GM21786 (cell line): ENCODE measurements at regions not wholly inside any gene's neighbourhood (a gene's known extent, or its start where the extent isn't known, plus 50 kb on each side); places are given as distances from the start of the nearest gene placed in this dataset.

ENCODE experiments used
- ATAC-seq: cut with Tn5 transposase; IDR thresholded peaks from one replicate; pipeline ENCODE4 v1.9.1; 2021; ENCODE audit not compliant: unreplicated experiment

DNA sequence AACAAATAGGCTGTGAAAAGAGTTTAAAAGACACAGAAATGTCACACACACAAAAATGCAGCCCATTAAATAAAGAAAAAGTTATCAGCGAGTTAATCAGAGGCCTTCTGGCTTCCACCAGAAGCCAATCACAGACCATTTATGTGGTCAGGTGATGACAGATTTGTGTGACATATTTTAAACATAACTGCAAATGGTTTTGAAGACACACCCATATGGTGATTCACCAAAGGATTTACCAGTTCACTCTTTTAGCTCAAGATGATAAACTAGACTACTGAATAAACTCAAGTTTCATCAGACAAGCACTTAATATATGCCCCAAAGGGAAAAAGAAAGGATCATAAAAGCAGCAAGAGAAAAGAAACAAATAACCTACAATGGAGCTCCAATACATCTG lies 181.2 kb downstream of the SPANXN4 start:
- no peak for ATAC-seq

DNA sequence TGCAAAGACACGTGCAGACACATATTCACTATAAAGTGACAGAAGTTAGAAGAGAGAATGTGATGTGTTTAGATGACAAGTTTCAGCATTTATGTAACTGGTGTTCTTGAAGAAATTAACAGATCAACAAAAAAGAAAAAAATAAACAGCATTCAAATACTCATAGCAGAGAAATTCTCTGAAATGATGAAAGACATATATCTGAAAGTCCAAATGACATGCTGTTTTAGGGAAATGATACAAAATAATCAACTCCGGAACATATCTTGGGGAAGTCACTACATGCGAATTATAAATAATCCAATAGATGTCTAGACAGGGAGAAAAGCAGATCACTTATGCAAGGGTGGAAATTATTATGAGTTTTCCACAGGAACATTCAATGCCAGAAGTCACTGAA lies 146.0 kb downstream of the SPANXN4 start:
- ATAC-seq, result no peak

DNA sequence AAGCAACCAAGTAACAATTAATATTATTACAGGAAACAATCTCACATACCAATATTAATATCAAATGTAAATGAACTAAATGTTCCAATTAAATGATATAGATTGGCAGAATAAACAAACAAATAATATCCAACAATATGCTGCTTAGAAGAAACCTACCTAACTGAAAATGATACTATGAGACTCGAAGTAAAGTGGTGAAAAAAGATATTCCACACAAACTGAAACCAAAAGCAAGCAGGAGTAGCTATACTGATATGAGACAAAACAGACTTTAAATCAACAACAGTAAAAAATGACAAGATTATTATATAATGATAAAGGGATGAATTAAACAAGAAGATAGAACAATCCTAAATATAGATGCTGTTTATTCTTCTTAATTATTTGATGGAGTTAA lies 140.1 kb downstream of the SPANXN4 start:
- no peak for ATAC-seq

DNA sequence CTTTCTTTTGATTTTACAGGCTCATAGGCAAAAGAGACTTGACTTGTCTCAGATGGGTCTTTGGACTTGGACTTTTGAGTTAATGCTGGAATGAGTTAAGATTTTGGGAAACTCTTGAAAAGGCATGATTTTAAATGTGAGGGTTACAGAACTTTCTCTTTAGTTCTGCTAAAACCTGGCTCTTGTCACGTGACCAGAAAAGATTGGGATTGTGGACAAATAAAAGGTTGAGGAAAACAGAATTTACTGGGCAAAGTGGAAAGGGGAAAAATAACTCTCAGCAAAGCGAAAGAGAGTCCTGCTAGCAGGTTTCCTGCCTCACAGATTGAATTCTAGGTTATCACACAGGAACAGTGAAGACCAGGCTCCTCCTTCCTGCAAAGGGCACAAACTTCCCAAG lies 114.0 kb downstream of the SPANXN4 start:
- no peak for ATAC-seq

DNA sequence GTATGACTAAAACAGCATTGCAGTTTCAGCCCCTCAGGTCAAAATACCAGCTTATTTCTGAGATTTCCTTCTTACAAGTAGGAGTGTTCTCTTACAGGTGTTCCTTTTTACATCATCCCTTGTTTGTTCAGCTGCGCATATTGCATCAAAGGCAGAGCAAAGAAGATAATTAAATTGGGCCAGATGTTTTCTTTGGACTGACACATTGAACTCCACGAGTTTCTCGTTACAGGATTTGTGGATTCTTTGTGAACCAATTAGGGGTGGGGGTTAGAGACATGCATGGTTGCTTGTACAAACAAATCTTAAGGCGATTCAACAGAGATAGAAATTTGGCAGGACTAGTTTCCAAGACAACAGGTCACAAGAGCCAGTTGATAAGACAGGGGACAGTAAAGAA lies 95.7 kb downstream of the SPANXN4 start:
- ATAC-seq, result no peak

DNA sequence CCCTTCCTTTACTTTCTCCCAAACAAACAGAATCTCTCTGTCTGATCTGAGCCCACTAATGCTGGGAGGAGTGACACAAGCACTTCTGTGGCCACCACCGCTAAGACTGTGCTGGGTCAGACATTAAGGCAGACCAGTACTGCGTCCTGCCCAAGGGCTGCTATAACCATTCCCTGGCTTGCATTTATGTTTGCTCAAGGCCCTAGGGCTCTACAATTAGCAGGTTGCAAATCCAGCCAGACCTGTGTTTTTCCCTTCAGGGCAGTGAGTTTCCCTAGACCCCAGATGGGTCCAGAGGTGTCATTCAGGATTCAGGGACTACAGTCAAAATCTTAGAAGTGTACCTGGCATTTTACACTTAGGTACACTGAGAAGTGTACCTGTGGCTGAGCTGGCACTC lies 89.7 kb downstream of the SPANXN4 start:
- no peak for ATAC-seq

DNA sequence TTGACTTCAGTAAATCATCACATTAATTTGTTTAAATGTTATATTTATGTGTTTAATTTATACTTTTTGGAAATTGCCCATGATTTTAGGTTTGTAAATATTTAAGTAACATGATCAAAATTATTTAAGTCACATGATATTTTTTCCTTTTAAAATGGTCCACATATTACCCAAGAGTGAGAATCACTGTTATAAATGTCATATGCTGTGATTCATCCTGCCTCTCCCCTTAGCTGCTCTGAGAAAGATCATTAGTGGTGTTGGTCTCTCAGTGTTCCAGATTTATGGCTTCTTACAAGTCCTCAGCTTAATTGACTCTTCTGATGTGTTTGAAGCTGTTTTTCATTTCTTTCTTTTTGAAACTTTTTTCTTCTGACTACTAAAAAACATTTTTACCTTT lies 70.1 kb downstream of the SPANXN4 start:
- ATAC-seq, result no peak

DNA sequence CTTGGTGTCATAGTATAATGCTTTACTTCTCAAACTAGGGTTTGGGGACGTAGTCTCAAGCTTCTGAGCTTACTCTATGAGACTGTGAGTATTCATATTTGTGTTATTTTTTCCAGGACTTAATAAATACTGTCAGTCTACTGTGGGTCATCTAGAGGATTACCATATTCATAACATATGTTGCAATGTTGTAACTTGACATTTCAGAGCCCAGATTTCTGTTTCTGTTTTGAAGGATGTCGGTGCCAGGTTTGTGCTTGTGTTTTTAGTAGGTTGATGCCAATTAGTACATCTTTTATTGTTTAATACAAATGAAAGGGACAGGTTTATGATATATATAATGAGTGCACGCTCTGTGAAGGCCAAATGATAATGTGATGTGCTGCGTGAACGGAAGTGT lies 69.6 kb downstream of the SPANXN4 start:
- no peak for ATAC-seq

DNA sequence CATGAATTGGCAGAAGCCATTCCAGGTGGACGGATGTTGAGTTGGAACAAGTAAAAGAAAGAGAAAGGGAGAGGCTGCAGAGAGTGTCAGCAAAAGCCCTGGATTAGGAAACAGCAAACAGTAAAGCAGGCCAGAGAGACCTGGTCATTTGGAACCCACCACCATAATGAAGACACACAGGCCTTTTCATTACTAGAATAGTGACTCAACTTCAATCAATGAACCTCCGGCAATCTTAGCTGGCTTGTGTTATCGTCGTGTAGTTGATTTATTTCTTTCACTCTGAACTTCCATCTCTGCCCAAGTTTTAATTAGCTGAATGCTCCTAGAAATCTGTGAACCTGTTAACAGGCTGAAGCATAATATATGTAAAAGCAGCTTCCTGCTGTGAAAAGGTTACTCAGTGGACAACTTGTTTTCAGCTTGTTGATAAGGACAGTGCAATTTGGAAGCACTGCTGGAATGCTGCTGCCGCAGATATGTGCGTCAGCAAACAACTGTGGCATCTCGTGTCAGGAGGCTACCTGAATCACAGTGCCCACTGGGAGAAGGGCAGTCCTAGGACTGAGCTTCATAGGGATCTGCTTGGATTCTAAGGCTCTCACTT lies 68.8 kb downstream of the SPANXN4 start:
- no peak for ATAC-seq
